Fibroblast of villous mesenchyme (primary cell): ENCODE measurements at regions not wholly inside any gene's neighbourhood (a gene's known extent, or its start where the extent isn't known, plus 50 kb on each side); places are given as distances from the start of the nearest gene placed in this dataset.

Experiments used
- DNase-seq: peaks from one replicate; pipeline ENCODE4 v3.0.0-alpha.2; 2010; ENCODE audit warnings: low read depth
- H3K4me3 ChIP-seq: 2 replicates; pipeline ENCODE4 v1.5.1; 2011; ENCODE audit warnings: low read depth, mild to moderate bottlenecking, low read length
- CTCF ChIP-seq: IDR thresholded peaks from 2 replicates; pipeline ENCODE4 v1.5.1; 2012; ENCODE audit warnings: low read depth, mild to moderate bottlenecking, low read length; ENCODE audit not compliant: insufficient read depth

GRCh38 chr20:16946097-16946496, 197.9 kb downstream of the OTOR start:
- no peak for TF ChIP-seq CTCF
- H3K4me3 ChIP-seq, result no peak overlapping the region
- no peak for DNase-seq

- TF ChIP-seq CTCF, result no peak
- no peak overlapping the region for H3K4me3 ChIP-seq
- DNase-seq, result no peak
Measured at GRCh38 chr20:16947479-16947878, 199.3 kb downstream of the OTOR start.

GRCh38 chr20:16951876-16952275, 203.7 kb downstream of the OTOR start:
- TF ChIP-seq CTCF, result no peak
- DNase-seq, result no peak
- H3K4me3 ChIP-seq, result no peak overlapping the region

- no peak for DNase-seq
- no peak overlapping the region for H3K4me3 ChIP-seq
- no peak for TF ChIP-seq CTCF
Measured at GRCh38 chr20:16952965-16953364, 204.8 kb downstream of the OTOR start.

GRCh38 chr20:16953858-16954257, 205.7 kb downstream of the OTOR start:
- DNase-seq, result no peak
- no peak overlapping the region for H3K4me3 ChIP-seq
- TF ChIP-seq CTCF, result no peak

- no peak overlapping the region for H3K4me3 ChIP-seq
- no peak for DNase-seq
- TF ChIP-seq CTCF, result no peak
Measured at GRCh38 chr20:16955462-16955861, 207.3 kb downstream of the OTOR start.

- TF ChIP-seq CTCF, result no peak
- H3K4me3 ChIP-seq, result no peak overlapping the region
- no peak for DNase-seq
Measured at GRCh38 chr20:16955971-16956370, 207.8 kb downstream of the OTOR start.
